Skin epidermis (tissue), 12 donors: ENCODE measurements at regions not wholly inside any gene's neighbourhood (a gene's known extent, or its start where the extent isn't known, plus 50 kb on each side); places are given as distances from the start of the nearest gene placed in this dataset.

Experiments
- H3K27ac ChIP-seq, 21 experiments: fragments of 200-600 bp; sonication (generic) in 11 of 21; one replicate each; pipeline ENCODE4 v1.5.0; 2020; ENCODE audit warnings: mild to moderate bottlenecking in 3 of 21, inconsistent platforms in 2 of 21, moderate library complexity in 2 of 21
- H3K4me3 ChIP-seq, 7 experiments: fragments of 200-600 bp; sonication (generic) in 2 of 7; one replicate each; pipeline ENCODE4 v1.5.0; 2020; ENCODE audit warnings: inconsistent platforms in 2 of 7, mild to moderate bottlenecking in 2 of 7, moderate library complexity in 1 of 7

DNA sequence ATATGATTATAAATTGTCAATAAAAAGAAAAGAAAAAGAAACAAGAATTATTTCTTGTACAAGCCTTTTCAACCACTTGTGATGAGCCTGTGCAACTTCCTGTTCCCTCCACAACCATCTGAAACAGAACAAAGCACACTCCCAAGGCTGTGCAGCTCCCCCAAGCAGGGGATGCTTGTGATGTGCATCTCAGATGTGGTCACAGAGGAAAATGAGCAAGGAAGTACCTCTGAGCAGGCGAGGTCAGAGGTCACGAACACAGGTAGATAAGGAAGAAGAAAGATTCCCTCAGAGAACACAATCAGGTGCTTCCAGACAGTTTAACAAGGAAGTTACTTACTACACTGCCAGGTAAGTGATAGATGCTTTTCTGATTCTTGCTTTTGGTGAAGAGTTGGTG is 274.8 kb upstream of the SLC39A10 start:
- H3K27ac ChIP-seq = no peak overlapping the region
- no peak overlapping the region for H3K4me3 ChIP-seq

DNA sequence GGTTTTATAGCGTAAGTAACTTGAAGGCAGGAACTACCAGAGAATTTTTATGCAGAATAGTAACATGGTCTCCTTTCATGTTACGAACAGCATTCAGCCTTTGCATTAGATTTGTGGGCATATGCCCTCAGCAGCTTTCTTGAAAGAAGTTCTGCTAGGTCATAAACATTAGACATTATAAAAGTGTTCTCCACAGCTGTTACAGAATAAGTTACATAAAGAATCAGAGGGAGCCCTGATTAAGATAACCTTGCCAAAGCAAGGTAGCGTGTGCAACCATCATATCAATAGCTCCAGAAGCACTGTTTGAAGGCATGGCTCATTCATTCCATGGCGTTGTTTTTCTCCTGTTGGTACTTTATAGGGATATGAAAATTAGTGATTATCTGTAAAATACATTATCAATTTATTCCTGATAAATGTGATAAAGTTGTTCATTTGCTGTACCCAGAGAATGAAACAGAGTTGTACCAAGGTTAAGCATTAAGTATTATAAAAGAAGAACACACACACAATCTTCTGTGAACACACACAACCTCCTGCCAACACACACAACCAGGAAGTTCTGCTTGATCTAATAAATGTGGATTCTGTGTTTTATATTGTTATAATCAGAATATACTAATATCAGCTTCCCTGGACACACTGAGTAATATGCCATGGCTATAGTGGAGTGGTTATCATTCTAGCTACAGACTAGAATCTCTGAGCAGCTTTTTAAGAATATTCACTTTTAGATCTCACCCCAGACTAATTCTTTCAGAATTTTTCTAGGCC is 286.7 kb upstream of the SLC39A10 start:
- Histone ChIP-seq H3K4me3 (no peak overlapping the region), H3K27ac (no peak overlapping the region)

DNA sequence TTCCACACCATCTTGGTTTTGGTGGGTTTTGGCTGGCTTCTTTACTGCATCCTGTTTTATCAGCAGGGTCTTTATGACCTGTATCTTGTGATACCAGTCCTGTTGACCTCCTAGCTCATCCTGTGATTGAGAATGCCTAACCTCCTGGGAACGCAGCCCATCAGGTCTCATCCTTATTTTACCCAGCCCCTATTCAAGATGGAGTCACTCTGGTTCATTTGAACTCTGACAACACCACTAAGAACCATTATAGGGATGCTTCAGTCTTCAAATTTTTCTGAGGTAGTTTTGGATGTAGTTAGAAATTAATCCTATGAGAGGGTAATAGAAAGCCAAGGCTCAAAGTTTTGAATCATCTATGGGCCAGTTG is 287.8 kb upstream of the SLC39A10 start:
- Histone ChIP-seq H3K27ac (no peak overlapping the region), H3K4me3 (no peak overlapping the region)

DNA sequence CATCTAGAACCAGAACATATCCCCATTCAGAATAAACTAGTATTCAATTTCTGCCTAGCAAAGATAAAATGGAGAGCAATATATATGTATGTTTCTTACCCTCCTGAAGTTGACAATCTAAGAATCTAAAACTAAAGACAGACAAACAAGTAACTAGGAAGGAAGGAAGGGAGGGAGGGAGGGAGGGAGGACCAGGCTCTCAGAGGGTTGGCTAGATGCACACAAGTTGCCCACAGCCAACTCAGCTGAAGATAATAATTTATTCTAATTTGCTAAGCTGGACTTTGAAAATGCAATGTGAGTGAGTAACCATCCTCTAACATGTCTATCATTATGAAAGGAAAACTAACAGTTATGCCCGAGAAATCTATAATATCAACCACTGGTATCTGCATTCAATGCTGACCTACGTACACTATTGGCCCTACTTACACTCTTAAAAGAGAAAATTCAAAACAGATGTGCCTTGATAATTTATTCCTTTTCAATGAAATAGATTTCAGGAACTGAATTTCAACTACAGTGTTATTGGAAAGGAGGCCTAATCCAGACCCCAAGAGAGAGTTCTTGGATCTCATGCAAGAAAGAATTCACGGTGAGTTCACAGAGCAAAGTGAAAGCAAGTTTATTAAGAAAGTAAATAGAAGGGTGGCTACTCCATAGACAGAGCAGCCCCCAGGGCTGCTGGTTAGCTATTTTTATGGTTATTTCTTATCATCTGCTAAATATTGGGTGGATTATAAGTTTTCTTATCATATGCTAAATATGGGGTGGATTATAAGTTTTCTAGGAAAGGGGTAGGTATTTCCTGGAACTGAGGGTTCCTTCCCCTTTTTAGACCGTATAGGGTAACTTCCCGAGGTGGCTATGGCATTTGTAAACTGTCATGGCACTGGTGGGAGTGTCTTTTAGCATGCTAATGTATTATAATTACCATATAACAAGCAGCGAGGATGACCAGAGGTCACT is 288.5 kb upstream of the SLC39A10 start:
- Histone ChIP-seq H3K27ac (no peak overlapping the region), H3K4me3 (no peak overlapping the region)

DNA sequence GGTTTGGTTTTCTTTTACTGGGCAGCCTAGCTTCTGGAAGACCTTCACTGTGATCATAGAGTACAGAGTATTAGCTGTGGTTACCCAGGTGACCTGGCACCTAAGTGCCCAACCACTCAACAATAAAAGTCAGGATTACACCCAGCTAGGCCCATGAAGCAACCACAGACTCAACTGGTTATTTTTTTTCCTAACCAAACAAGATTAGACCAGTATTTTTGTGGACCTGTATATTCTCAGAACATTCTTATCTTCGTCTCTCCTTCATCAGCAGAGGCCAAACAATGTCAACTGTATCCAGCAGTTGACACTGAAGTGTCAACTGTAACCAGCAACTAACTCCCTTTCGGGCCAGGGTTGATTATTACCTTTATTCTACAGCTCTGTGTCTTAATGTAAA is 289.2 kb upstream of the SLC39A10 start:
- Histone ChIP-seq H3K4me3 (no peak overlapping the region), H3K27ac (no peak overlapping the region)

DNA sequence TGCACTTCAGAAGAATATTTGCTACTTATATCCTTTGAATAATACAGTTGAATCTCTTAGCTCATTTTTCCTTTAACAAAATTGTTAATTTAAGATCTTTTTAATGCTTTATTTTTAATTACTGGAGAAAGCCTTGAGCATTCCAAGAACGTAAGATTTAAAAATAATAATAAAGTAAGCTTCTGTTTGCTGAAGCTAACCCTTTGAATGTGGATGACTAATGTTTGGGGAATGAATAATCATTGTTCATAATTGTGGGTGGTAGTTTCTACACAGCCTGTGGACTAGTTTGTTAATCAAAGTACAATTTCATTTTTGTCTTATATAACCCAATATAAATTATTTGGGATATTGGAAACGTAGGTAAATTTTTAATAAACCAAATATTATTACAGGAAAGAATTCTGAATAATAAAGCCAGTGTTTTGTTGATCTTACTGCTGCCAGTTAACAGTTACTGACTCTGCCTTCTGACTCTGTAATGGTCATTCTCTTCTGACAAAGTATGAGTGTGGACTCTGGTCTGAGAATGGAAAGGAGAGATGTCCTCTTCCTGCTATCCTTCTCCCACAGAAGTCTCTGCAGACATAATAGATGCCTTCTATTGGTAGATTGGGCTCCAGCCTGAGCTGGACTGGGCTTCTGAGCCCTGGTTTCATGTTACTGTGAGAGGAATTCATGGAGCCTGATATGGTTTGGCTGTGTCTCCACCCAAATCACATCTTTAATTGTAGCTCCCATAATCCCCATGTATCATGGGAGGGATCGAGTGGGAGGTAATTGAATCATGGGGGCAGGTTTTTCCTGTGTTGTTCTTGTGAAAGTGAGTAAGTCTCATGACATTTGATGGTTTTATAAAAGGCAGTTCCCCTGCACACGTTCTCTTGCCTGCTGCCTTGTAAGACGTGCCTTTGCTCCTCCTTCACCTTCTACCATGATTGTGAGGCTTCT is 292.7 kb upstream of the SLC39A10 start:
- Histone ChIP-seq H3K27ac (no peak overlapping the region), H3K4me3 (no peak overlapping the region)

DNA sequence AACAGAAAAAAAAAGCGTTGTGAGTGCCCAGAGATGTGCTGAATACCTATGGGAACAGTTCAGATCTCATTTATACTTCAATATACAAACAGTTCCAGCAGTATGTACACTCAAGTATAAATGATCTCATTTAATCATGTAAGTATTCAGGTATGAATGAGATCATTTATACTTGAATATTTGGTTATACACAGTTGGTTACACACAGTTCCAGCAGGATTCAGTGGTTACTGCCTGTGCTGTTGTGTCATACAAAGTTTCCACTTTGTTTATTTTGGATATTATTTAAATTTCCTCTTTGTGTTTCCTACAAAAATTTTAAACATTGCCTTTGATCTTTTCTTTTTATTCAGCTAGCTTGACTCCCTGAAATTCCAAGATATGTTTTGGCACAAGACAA is 293.5 kb upstream of the SLC39A10 start:
- Histone ChIP-seq H3K27ac (no peak overlapping the region), H3K4me3 (no peak overlapping the region)

DNA sequence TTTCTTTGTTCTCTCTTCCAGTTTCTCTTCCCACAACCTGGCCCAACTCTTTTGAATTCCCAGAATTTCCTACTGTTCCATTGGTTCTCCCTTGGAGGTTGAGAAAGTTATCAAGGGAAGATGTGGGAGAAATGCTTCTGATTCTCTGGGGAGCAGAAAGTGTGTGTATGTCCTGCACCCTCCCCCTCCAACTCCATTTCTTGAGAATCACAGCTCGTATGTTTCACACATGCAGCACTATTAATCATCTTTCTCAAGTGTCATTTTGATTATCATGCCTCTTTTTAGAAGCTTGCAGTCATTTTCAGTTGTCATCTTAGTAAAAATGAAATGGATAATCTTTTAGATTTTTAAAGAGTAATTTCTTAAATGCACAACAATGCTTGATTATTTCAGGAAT is 296.8 kb upstream of the SLC39A10 start:
- Histone ChIP-seq H3K27ac (no peak overlapping the region), H3K4me3 (no peak overlapping the region)

DNA sequence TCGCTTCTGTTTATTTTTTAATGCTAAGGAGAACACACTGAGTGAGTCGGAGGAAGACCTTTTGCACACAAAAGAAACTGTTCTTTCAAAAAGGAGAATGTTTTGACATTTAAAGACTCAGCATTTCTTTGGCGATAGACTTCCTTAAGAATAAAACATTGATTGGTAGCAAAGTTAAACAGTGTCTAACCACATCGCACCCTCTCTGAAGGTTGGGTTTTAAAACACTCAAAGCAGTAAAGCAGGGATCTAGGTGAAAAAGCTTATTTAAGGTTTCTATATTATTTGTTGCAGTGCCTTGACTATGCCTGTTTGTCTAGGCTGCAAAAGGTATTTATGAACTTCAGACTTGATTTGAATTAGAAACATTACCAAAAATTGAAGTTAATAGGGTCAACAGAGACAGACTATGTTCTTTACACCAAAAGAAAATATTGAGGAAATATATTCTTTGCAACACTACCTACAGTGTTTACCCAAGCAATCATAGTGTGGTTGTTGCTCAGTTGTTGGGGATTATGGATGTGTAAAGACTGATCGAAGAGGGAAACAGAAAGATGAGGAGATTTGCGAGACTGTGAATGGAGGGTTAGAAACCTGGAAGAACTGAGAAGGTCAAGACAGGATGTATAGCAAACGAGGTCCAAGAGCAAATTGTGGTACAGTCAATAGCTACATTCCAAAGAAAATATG is 297.8 kb upstream of the SLC39A10 start:
- Histone ChIP-seq H3K27ac (no peak overlapping the region), H3K4me3 (no peak overlapping the region)

DNA sequence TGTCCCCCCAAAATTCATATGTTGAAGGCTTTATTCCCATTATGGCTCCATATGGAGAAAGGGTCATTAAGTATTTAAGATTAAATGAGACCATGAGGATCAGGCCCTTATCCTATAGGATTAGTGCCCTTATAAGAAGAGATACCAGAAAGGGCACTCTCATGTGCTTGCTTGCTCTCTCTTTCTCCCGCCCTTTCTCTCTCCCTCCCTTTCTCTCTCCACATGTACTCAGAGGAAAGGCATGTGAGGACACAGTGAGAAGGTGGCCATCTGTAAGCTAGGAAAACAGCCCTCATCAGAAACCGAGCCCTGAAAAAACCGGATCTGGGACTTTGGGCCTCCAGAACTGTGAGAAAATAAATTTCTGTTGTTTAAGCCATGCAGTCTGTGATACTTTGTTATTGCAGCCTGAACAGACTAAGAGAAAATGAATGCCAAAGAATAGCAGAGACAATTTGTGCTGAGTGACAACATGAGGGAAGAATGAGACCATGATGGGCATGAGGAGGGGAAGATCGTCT is 300.0 kb upstream of the SLC39A10 start:
- H3K4me3 ChIP-seq = no peak overlapping the region

DNA sequence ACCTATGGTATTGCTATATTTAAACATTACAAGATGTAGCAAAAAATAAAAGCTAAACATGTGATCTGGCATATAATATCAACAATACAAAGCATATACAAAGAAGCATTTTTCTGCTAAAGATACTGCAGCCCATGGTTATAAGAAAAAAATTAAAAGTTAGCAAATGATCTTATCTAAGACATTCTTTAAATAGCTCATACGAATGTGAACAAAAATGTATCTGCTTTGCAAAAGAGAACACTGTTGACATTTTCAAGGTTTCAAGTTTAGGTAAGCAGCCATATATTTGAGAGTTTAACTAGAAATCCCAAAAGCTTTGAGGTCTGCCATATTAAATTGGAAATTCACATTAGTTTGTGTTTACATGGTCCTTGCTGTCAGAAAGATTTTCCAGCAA is 301.0 kb upstream of the SLC39A10 start:
- no peak overlapping the region for H3K27ac ChIP-seq
- no peak overlapping the region for H3K4me3 ChIP-seq

More for the DNA sequence above, 300.0 kb upstream of the SLC39A10 start:
- no peak overlapping the region for H3K27ac ChIP-seq

DNA sequence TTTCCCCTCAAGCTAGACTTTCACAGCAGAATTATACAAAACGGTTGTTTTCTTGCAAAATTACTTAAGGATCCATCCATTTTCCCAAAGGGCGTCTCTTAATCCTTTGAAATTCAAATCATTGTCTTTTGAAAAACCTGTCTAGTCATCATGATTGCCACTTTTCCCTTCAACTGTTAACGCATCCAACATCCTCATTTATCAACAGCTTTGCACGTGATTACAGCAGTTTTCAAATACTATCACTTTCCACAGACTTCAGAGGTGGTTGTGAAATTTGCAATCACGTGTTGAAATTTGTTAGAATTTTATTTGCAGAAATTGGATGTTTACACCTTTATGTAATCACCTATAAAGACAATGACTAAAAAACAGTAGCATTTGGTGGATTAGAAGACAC is 304.4 kb upstream of the SLC39A10 start:
- Histone ChIP-seq H3K4me3 (no peak overlapping the region), H3K27ac (no peak overlapping the region)

DNA sequence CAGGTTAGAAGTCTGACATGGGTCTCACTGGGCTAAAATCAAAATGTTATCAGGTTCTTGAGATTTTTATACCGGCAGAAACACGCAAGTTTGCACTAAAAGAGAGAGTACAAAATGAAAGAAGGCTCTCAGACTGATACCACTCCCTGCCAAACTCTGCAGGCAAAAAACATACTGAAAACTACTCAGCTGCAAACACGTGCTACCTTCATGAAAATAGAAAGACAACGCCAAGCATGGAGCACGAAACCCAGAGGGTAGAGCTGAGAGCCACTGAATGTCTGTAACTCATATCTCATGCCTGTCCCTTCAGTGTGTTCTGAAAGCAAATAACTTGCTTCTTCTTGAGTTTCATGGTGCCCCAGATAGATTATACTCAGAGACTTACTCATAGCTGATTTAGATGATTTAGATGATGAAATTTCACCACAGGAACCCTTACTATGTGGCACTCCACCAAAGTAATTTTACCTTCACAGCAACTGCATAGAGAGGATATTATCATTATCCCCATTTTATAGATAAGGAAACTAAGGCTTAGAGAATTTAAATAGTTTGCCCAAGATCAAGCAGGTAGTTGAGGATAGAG is 313.0 kb upstream of the SLC39A10 start:
- Histone ChIP-seq H3K27ac (no peak overlapping the region), H3K4me3 (no peak overlapping the region)

DNA sequence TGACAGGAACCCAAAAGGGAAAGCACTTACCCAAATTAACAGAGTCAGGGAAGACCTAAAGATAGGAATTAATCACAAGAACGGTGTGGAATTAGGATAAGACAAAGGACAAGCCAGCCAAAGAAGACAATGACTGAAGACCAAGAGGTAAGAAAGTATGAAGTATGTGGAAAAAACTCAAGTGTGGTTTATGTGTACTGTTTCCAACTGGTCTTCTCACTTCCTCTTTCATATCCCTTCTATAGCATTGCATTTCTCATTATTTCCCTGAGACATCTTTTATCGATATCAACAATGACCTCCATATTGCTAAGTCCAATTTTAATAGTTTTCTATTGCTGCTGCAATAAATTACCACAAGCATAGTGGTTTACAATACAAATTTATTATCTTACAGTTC is 313.5 kb upstream of the SLC39A10 start:
- Histone ChIP-seq H3K27ac (no peak overlapping the region), H3K4me3 (no peak overlapping the region)

DNA sequence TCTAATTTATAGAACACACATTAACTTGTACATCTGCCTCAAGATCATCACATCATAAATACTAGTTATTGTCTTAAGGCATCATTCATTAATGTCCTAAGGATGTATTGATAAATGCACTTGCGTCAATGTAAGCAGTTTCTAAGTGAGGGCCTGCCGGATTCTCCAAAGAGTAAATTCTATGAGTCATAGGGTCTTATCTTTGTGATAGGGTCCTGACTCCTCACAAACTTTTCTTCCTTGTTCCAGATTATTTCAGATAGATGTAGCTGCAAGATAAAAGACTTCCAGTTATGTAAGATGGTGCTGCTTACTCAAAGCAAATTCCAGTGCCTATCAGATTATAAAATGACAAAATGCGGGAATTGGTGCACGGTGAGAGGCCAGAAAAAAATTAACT is 315.0 kb upstream of the SLC39A10 start:
- Histone ChIP-seq H3K4me3 (no peak overlapping the region), H3K27ac (no peak overlapping the region)

DNA sequence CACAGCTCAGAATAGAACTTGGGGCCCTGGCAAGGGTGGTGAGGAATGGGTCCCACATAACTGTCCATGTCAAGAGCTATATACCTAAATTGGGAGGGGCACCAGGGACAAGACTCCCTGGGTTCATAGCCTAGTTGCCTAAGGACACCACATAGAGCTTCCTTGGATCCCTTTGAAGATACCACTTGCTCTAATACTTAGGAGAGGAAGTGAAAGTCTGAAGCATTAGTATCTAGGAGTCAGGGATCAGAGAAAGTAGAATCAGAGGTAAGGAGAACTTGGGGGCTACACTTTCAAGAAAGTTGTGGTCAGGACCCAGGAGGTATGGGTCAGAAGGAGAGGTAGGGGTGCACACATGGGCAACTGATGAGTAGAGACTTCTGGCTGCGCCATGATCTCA is 318.2 kb upstream of the SLC39A10 start:
- H3K4me3 ChIP-seq = no peak overlapping the region
- H3K27ac ChIP-seq = no peak overlapping the region

DNA sequence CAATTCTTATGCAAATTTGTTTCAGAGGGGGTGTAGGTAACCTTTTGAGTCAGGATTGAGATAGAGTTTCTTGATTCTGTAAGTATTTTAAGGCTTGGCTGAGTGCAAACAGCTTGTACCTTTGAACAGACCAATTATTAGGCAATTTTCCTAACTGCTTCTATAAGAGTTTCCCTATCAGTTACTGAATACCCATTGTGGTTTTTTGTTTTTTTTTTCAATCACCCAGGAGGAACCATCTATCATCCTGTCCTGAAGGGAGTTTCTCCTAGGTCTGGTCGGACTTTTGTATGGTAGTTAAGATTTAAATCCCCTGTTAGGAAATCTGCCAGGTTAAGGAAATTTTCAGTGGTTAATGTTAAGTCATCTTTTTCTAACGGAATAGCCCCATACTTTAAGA is 319.4 kb upstream of the SLC39A10 start:
- no peak overlapping the region for H3K27ac ChIP-seq
- H3K4me3 ChIP-seq = no peak overlapping the region

DNA sequence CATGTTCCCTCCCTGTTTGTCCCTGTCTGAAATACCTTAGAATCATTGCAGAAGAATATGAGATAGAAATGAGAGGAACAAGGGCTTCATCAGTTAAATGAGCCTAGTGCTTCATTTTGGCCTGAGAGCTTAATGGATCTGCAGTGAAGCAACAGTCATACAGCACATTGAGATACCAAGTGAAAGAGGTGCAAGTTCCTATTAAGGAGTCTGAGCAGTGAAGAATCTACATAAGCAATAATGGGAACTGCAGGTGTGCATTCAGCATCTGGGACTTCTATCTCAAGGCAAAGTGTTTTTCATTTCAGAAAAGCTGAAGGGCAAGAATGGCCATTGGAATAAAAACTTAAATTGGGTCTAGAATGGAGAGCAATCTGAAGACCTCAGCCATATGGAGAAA is 323.2 kb upstream of the SLC39A10 start:
- no peak overlapping the region for H3K27ac ChIP-seq
- H3K4me3 ChIP-seq = no peak overlapping the region

DNA sequence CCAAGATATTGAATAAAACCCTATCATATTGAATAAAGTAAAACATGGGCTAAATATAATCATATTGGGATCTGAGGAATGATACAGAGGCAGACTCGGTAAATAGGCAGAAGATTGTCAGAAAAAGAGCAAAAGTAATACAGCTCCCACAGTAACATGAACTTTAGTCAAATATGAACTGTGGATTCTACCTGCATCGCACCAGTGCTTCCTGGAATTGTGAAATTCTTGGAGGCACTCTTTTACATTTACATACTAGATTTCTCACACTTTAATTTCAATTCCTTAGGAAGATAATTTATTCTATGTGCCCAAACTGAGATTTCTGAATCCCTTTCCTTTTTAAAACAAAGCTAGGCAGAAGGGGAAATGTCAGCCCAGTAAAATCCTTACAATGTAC is 325.1 kb upstream of the SLC39A10 start:
- H3K27ac ChIP-seq = no peak overlapping the region

More for the DNA sequence above, 325.1 kb upstream of the SLC39A10 start:
- H3K4me3 ChIP-seq = no peak overlapping the region
